ENCODE measurements at regions not wholly inside any gene's neighbourhood (a gene's known extent, or its start where the extent isn't known, plus 50 kb on each side); places are given as distances from the start of the nearest gene placed in this dataset.

GRCh38 chr13:109697936-109698335 is 88.4 kb downstream of the IRS2 start:
- no peak for TF ChIP-seq CTCF (IDR thresholded peaks at IDR 0.05)
- H3K27me3 Mint-ChIP-seq = no peaks in the 10 kb centered on the region
- no peak for ATAC-seq (ENCODE audit: poor library complexity)
- ChIA-PET POLR2A (no interaction called here), CTCF (no interaction called here)
- H3K4me3 Mint-ChIP-seq = no peak overlapping the region
- no peak overlapping the region for H3K27ac Mint-ChIP-seq
- Histone ChIP-seq H3K36me3 (ENCODE audit: insufficient read depth, low read length) (no peaks in the 10 kb centered on the region), H3K27me3 (ENCODE audit: control insufficient read depth in 1 of 2, insufficient read depth in 2 of 2, low read length in 2 of 2) (no peaks in the 10 kb centered on the region), H3K4me1 (ENCODE audit: insufficient read depth, low read length) (peaks cover 12% of the 10 kb centered on the region), H3K4me3 (ENCODE audit: low read length) (no peak overlapping the region), H3K9me3 (ENCODE audit: control insufficient read depth in 1 of 2, insufficient read depth in 1 of 2, low read length in 2 of 2) (no peaks in the 10 kb centered on the region), H3K27ac (ENCODE audit: low read depth in 1 of 2, low read length in 2 of 2) (no peak overlapping the region)
- no peak for DNase-seq
- no peaks in the 10 kb centered on the region for H3K36me3 Mint-ChIP-seq (ENCODE audit: low read depth)
- intact Hi-C loops (cut with DNase I, micrococcal nuclease) = no loop called here
- peaks cover 9% of the 10 kb centered on the region for H3K4me1 Mint-ChIP-seq (ENCODE audit: low read depth)
- no peaks in the 10 kb centered on the region for H3K9me3 Mint-ChIP-seq

DNA sequence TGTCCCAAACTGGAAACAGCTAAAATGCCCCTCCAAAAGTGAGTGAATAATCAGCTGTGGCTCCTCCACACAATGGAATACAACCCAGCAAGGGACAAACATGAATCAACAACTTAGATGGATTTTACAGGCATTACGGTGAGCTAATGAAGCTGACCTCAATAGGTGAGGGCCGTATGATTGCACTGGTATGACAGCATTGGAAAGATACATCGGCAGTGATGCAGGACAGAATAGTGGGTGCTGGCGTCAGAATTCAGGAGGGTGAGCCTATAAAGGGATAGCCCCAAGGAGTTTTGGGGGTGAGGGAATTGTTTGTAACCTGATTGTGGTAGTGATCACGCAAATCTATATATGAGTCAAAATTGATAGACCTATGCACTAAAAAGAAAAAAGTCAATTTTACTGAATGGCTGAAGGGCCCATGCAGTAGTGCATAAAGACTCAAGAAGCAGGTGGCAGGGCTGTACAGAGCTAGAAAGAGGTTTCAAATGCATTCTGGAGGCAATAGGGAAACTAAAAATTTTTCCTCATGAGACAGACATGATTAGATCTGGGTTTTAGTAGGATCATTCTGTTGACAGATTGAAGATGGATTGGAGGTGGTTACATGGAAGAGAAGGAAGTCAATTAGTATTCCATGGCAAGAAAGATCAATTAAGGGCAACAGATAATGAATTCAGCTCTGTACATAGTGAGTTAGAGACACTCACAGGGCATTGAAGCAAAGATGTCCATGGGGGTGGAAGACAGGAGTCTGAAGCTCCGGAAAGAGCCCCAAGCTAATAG is 90.8 kb downstream of the IRS2 start:
- Mint-ChIP-seq H3K36me3 (ENCODE audit: low read depth) (no peaks in the 10 kb centered on the region), H3K4me1 (ENCODE audit: low read depth) (peaks cover 8% of the 10 kb centered on the region), H3K4me3 (no peak overlapping the region), H3K9me3 (no peaks in the 10 kb centered on the region), H3K27me3 (no peaks in the 10 kb centered on the region), H3K27ac (no peak overlapping the region)
- ChIA-PET POLR2A (no interaction called here), CTCF (no interaction called here)
- intact Hi-C loops (cut with DNase I, micrococcal nuclease) = no loop called here
- H3K36me3 ChIP-seq (ENCODE audit: insufficient read depth, low read length) = no peaks in the 10 kb centered on the region
- no peak overlapping the region for H3K27ac ChIP-seq (ENCODE audit: low read depth in 1 of 2, low read length in 2 of 2)
- no peak overlapping the region for H3K4me3 ChIP-seq (ENCODE audit: low read length)
- no peak for TF ChIP-seq CTCF (IDR thresholded peaks at IDR 0.05)
- H3K9me3 ChIP-seq (ENCODE audit: control insufficient read depth in 1 of 2, insufficient read depth in 1 of 2, low read length in 2 of 2) = no peaks in the 10 kb centered on the region
- H3K27me3 ChIP-seq (ENCODE audit: control insufficient read depth in 1 of 2, insufficient read depth in 2 of 2, low read length in 2 of 2) = no peaks in the 10 kb centered on the region
- DNase-seq = no peak
- peaks cover 12% of the 10 kb centered on the region for H3K4me1 ChIP-seq (ENCODE audit: insufficient read depth, low read length)
- ATAC-seq (ENCODE audit: poor library complexity) = no peak

DNA sequence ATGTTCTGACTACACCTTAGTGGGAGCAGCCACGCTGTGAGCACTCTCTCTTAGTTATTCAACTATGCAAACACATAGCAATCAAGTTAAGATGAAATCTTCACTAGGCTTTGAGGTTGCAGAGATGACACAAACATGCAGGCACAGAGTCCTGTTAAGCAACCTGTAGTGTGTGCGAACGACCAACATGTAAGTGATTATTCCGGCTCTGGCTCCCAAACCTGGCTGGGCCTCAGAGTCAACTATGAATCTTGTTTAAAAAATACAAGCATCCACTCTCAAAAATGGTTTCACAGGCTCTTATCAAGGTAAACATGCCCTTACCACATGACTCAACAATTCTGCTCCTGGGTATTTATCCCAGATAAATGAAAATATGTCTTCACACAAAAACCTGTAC is 91.4 kb downstream of the IRS2 start:
- H3K4me1 ChIP-seq (ENCODE audit: insufficient read depth, low read length) = peaks cover 7% of the 10 kb centered on the region
- peaks cover 2% of the 10 kb centered on the region for H3K4me1 Mint-ChIP-seq (ENCODE audit: low read depth)
- H3K9me3 ChIP-seq (ENCODE audit: control insufficient read depth in 1 of 2, insufficient read depth in 1 of 2, low read length in 2 of 2) = no peaks in the 10 kb centered on the region
- H3K36me3 Mint-ChIP-seq (ENCODE audit: low read depth) = no peaks in the 10 kb centered on the region
- H3K4me3 Mint-ChIP-seq = no peak overlapping the region
- H3K27ac Mint-ChIP-seq = no peak overlapping the region
- no peak overlapping the region for H3K4me3 ChIP-seq (ENCODE audit: low read length)
- no peak overlapping the region for H3K27ac ChIP-seq (ENCODE audit: low read depth in 1 of 2, low read length in 2 of 2)
- H3K27me3 Mint-ChIP-seq = no peaks in the 10 kb centered on the region
- ATAC-seq (ENCODE audit: poor library complexity) (no peak), DNase-seq (no peak)
- H3K9me3 Mint-ChIP-seq = no peaks in the 10 kb centered on the region
- no peak for TF ChIP-seq CTCF (IDR thresholded peaks at IDR 0.05)
- POLR2A ChIA-PET = no interaction called here
- H3K36me3 ChIP-seq (ENCODE audit: insufficient read depth, low read length) = no peaks in the 10 kb centered on the region
- intact Hi-C loops (cut with DNase I, micrococcal nuclease) = no loop called here
- H3K27me3 ChIP-seq (ENCODE audit: control insufficient read depth in 1 of 2, insufficient read depth in 2 of 2, low read length in 2 of 2) = no peaks in the 10 kb centered on the region
- CTCF ChIA-PET = no interaction called here

All from CD4-positive, alpha-beta T cell (primary cell).